ENCODE measurements at regions not wholly inside any gene's neighbourhood (a gene's known extent, or its start where the extent isn't known, plus 50 kb on each side); places are given as distances from the start of the nearest gene placed in this dataset.
"Not testable (repeated sequence)": the region's sequence is repeated elsewhere in the genome, so short reads cannot be mapped to it uniquely, and the experiment has no call there.

GRCh38 chr6:82118150-82118562, 129.4 kb downstream of the IBTK start:
- DNase-seq, result no peak

- no peak for DNase-seq
Measured at GRCh38 chr6:82114748-82115147, 132.8 kb downstream of the IBTK start.

- no peak for DNase-seq
Measured at GRCh38 chr6:82113231-82113630, 134.3 kb downstream of the IBTK start.

- DNase-seq, result no peak
Measured at GRCh38 chr6:82111818-82112217, 135.7 kb downstream of the IBTK start.

- no peak for DNase-seq
Measured at GRCh38 chr6:82111114-82111513, 136.4 kb downstream of the IBTK start.

- not testable (repeated sequence) for DNase-seq
Measured at GRCh38 chr6:82103171-82103570, 144.4 kb downstream of the IBTK start.

GRCh38 chr6:82101374-82102114, 146.0 kb downstream of the IBTK start:
- DNase-seq, result not testable (repeated sequence)

GRCh38 chr6:82100763-82101162, 146.8 kb downstream of the IBTK start:
- not testable (repeated sequence) for DNase-seq

GRCh38 chr6:82097676-82098075, 149.9 kb downstream of the IBTK start:
- no peak for DNase-seq

- DNase-seq, result no peak
Measured at GRCh38 chr6:82095091-82095490, 152.5 kb downstream of the IBTK start.

GRCh38 chr6:82094166-82094806, 153.3 kb downstream of the IBTK start:
- DNase-seq, result no peak

- no peak for DNase-seq
Measured at GRCh38 chr6:82088978-82089771, 158.4 kb downstream of the IBTK start.

- no peak for DNase-seq
Measured at GRCh38 chr6:82086944-82087343, 160.6 kb downstream of the IBTK start.

GRCh38 chr6:82085701-82086100, 161.8 kb downstream of the IBTK start:
- no peak for DNase-seq

GRCh38 chr6:82084324-82084920, 163.1 kb downstream of the IBTK start:
- peak; percentile 25 to 75 for DNase-seq

GRCh38 chr6:82083646-82084045, 163.9 kb downstream of the IBTK start:
- DNase-seq, result no peak

- no peak for DNase-seq
Measured at GRCh38 chr6:82080767-82081166, 166.8 kb downstream of the IBTK start.

GRCh38 chr6:82078286-82078908, 169.1 kb downstream of the IBTK start:
- DNase-seq, result no peak

GRCh38 chr6:82076916-82077315, 170.6 kb downstream of the IBTK start:
- DNase-seq, result no peak

- DNase-seq, result no peak
Measured at GRCh38 chr6:82074556-82074955, 173.0 kb downstream of the IBTK start.

- DNase-seq, result no peak
Measured at GRCh38 chr6:82073484-82073883, 174.1 kb downstream of the IBTK start.

- no peak for DNase-seq
Measured at GRCh38 chr6:82072751-82073150, 174.8 kb downstream of the IBTK start.

- peak; percentile 35 to 42 for DNase-seq
Measured at GRCh38 chr6:82072121-82072521, 175.4 kb downstream of the IBTK start.

All from NCI-H1930 (cell line).